SU-DHL-6 (cell line): ENCODE measurements at regions not wholly inside any gene's neighbourhood (a gene's known extent, or its start where the extent isn't known, plus 50 kb on each side); places are given as distances from the start of the nearest gene placed in this dataset.

Source experiments
- CTCF ChIP-seq: fragments of 200-600 bp; sonication (generic); IDR thresholded peaks from one replicate; pipeline ENCODE4 v1.5.1; 2017; ENCODE audit warnings: antibody characterized with exemption, mild to moderate bottlenecking, low read length, moderate library complexity; ENCODE audit not compliant: insufficient read depth, poor library complexity, severe bottlenecking
- EZH2phosphoT487 ChIP-seq: fragments of 200-600 bp; sonication (generic), shearing (Covaris generic); conservative IDR thresholded peaks from 2 replicates; pipeline ENCODE4 v1.6.1; 2018; ENCODE audit warnings: mild to moderate bottlenecking, antibody characterized with exemption, low read length, moderate library complexity, mixed read lengths

DNA sequence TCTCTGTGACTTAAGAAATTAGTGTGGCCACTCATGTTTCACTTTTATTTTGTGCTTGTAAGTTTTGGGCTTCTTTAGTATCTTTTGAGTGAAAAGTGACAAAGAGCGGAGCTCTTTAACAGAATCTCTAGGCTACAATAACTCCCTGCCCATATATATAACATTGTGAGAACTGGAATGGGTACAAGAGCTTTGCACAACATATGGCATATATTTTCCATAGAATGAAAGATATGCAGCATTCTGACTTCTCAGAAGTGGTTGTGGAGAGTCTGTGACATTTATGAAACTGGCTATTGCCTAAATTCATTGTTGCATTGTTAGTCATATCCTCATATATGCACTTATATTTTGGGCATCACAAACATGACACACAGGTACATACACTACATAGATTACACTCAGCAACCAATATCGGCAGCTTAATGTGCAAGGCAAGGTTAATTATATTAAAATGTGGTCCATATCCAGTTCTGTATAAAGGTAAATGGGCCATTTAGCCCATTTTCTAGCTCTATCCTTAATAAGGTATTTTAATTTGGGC lies 1148.2 kb downstream of the FAM181B start:
- no peak for TF ChIP-seq CTCF
- no peak for TF ChIP-seq EZH2phosphoT487
